GM03348 (cell line): ENCODE measurements at regions not wholly inside any gene's neighbourhood (a gene's known extent, or its start where the extent isn't known, plus 50 kb on each side); places are given as distances from the start of the nearest gene placed in this dataset.

Experiments
- DNase-seq: peaks from one replicate; pipeline ENCODE4 v3.0.0; 2012; ENCODE audit warnings: low spot score

DNA sequence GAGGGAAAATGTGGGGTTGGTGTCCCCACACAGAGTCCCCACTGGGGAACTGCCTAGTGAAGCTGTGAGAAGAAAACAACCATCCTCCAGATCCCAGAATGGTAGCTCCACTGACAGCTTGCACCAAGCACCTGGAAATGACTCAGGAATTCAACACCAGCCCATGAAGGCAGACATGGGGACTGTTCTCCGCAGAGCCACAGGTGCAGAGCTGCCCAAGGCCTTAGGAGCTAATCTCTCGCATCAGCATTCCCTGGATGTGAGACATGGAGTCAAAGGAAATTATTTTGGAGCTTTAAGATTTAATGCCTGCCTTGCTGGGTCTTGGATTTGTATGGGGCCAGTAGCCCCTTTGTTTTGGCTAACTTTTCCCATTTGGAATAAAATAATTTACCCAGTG is 367.9 kb downstream of the FAM133A start:
- no peak for DNase-seq

DNA sequence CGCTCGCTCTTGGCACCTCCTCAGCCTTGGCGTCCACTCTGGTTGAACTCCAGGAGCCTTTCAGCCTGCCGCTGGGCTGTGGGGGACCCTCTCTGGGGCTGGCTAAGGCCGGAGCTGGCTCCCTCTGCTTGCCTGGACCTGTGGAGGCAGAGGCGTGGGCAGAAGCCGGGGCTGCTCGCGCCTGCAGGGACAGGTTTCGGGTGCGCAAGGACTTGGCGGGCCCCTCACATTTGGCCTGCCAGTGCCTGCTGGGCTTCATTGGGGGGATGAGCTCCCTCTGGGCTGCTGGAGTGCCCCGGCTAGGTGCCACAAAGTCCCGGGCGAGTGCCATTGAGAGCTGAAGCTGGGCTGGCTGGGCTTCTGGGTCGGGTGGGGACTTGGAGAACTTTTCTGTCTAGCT is 371.7 kb downstream of the FAM133A start:
- DNase-seq, result no peak

DNA sequence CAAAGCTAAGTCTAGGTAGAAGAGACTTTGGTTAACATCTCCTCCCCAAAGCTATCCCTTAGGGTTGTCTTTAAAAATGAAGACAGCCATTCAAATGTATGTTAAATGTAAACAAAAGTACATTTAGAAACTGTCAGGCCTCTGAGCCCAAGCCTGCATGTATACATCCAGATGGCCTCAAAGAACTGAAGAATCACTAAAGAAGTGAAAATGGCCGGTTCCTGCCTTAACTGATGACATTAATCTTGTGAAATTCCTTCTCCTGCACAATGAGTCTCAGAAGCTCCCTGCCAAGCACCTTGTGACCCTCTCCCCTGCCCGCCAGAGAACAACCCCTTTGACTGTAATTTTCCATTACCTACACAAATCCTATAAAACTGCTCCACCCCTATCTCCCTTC is 377.9 kb downstream of the FAM133A start:
- DNase-seq, result no peak

DNA sequence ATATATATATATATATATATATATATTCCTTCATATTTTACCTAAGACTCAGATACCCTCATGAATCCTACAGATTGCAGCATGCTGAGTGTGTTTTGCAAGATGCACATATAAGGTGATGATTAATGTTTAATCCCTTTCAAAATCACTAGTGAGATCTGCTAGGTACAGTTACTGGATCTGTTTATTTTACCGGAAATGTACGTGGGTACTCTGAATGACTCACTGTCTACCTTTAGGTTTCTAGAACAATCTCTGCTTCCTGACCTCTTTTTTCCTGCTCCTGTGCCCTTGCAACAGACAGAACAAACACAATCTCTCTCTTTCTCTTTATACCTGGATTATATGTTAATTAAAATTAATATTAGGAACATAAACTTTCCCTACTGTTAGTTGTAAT is 379.6 kb downstream of the FAM133A start:
- no peak for DNase-seq

DNA sequence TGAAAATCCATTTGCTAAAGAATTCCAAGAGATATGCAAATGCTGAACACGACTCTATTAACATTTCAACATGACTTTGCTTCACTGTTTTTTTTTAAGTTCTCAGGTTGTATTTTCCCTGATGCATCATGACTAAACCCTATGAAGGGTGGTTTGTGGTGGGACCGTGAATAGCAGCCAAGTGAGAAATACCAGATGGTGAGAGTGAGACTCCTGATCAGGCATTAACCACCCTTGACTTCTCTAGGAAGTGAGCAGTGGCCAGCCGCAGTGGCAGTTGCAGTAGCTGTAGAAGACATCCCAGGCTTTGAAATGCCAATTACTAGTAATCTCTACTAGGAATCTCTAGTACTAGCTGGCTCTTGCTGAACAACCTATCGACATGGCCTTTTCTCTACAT is 383.4 kb downstream of the FAM133A start:
- no peak for DNase-seq

DNA sequence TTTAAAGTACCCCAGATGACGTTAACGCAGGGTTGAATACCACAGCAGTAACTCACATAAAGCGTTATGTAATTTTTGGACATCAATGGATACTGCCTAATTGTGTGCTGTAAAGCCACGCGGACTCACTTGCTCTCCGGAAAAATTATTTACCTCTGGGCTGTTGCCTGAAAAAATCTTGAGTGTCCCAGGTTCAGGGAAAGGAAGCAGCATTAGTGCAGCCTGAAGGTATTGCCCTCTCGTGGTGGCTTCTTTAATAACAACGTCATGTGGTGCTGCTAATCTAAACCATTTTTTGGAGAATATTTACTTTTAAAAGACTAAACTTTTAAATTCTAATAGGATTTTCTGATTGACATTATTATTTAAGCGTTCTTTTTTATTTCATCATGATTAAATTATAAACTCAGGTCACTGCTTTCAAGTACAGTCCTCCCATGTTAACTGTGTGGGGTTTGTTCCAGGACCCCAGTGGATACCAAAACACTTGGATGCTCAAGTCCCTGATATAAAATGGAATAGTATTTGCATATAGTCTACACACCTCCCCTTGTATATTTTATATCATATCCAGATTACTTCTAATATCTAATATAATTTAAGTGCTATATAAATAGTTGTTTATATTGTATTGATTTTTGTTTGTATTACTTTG is 384.8 kb downstream of the FAM133A start:
- DNase-seq, result peak; percentile 4

DNA sequence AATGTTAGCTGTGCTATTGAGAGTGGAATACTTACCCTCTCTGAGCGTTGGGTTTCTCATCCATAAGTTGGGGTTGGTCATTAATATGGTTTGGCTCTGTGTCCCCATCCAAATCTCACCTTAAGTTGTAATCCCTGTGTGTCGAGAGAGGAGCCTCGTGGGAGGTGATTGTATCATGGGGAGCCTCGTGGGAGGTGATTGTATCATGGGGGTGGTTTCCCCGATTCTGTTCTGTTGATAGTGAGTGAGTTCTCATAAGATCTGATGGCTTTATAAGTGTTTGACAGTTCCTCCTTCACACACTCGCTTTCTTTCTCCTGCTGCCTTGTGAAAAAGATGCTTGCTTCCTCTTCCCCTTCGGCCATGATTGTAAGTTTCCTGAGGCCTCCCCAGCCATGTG is 391.1 kb downstream of the FAM133A start:
- no peak for DNase-seq

DNA sequence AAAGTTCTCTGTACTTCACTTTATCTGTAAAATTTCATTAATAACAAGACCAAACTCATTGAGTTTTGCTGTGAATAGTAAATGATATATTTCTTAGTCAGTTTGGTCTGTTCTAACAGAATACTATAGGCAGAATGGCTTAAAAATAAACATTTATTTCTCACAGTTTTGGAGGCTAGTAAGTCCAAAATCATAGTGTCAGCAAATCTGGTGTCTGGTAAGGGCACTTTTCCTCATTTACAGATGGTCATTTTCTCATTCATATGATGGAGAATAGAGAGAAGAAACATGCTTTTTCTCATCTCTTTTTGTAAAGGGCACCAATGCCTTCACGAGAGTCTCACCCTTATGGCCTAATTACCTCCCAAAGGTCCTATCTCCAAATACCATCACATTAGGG is 415.1 kb downstream of the FAM133A start:
- no peak for DNase-seq

DNA sequence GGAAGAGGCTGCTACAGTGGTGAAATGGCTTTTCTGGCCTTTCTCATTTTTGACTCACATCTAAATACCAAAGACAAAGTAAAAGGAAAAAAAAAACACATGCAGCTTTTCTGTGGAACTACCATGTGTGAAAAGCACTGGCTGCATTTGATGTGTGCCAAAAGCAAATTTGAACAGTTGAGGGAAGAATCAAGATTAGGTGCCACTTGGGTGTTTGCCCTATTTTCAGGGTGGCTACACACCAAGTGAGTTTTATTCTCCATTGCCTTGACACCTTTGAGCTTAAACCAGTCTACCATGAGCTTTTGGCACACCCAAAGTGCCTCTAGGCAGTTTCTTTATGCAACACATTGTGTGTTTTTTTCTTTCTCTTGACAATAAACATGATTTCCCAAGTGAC is 423.9 kb downstream of the FAM133A start:
- DNase-seq, result no peak

DNA sequence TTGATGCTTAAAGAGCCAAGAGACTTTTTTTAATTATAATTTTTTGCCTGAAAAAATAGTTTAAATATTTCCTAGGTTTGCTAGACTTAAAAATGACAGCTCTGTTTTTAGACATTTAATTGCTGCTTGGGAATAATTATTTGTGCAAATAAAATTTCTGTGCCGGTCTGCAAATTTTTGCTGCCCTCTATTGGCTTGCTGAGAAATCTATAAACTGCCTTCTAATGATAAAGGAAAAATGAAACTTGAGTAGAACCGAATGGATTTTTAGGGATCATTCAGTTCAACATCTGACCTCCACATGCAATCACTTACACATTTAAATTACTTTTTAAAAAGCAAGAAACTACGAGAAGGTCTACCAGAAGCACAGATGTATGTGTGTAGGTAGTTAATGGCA is 434.0 kb downstream of the FAM133A start:
- DNase-seq, result no peak

DNA sequence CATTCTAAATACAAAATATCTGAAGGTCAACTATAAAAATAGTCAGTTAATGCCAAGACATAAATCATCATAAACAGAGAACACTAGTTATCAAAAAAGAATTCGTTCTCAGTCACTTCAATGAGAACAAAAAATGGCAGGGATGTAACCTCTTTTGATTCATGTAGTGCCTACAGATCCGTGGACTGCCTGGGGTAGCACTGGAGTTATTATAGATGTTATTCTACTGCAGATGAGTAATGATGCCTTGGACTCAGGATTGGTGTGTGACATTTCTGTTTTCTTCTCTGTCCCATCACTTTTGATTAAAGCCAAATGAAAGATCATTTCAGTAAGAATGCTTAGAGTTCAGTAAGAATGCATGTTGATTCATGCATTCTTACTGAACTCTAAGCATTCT is 440.4 kb downstream of the FAM133A start:
- no peak for DNase-seq

DNA sequence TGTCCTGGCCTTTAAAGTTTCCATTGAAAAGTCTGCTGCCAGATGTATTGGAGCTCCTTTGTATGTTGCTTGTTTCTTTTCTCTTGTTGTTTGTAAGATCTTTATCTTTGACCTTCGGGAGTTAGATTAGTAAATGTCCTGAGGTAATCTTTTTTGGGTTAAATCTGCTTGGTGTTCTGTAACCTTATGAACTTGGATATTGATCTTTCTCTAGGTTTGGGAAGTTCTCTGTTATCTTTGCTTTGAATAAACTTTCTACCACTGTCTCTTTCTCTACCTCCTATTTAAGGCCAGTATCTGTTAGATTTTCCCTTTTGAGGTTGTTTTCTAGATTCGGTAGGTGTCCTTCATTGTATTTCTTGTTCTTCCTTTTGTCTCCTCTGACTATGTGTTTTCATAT is 447.8 kb downstream of the FAM133A start:
- DNase-seq, result no peak

DNA sequence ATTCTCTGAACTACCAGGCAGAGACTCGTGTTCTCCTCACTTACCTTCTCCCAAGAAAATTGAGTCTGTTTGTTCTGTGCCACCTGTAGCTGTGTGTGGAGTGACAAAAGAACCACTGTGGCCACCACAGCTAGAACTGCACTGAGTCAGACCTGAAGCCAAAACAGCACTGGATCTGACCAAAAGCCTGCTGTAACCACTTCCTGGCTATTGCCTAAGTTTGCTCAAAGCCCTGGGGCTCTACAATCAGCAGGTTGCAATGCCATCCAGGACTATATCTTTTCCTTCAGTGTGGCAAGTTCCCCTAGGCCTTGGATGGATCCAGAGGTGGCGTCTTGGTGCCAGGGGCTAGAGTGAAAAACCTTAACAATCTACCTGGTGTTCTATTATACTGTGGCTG is 449.1 kb downstream of the FAM133A start:
- no peak for DNase-seq

DNA sequence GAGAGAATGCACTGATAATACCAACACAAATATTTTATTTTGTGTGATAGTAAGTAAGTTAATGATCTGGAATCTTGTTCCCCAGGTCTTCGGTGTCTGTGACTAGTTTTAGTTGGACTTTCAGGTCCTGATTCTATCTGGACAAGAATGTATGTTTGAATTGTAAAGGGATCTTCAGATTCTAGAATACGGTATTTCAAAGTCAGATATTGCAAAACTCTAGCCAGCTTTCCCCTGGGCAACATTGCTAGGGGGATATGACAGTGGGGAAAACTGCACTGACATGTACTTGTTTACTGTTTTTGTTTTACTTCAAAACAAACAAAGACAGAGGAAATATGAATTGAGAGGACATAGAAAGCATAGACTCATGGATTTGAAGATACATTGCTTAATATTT is 489.0 kb downstream of the FAM133A start:
- DNase-seq, result no peak

DNA sequence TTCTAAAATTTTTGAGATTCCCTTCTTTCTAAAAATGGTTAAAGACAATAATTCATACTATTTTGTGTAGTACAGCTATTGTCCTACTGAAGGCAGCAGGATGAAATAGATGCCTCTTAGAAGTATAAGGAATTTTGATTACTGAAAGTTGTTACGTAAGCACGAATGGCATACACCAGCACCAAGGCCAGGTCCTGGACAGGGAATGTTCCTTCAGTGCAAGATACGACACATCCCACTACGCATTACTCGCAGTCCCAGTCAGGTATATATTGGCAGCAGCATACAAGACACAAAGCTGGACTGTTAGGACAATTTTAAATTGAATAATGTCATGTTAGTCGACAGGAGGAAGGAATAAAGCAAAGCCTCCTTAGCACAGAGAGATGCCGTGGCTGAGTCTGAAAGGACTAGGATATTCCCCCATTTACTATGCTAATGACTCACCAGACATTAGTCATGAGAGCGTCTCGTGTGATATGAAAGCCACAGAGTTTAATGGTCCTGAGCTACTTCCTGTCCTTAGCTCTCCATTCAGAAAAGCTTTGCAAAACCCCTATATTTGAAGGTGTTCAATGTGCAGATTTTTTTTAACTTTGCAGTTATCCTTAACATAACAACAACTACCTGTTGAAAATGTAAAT is 504.3 kb downstream of the FAM133A start:
- DNase-seq, result no peak

DNA sequence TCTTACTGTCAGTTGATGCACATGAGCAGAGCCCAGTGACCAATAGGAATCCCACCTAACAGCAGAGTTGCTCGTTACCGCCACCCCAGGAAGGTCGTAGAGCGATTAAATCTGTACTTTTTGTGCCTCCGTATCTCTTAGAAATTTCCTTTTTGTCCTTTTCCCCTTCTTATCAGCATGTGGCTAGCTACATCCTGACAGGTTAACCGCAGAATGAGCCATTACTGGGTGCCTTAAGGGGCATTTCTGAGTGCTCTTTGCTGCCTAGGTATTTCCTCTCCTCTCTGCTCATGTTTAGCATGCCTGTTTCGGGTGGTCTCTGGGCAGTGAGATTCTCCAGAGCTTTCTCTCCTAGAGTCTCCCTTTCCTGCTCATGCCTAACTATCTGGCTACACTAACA is 530.5 kb downstream of the FAM133A start:
- no peak for DNase-seq

DNA sequence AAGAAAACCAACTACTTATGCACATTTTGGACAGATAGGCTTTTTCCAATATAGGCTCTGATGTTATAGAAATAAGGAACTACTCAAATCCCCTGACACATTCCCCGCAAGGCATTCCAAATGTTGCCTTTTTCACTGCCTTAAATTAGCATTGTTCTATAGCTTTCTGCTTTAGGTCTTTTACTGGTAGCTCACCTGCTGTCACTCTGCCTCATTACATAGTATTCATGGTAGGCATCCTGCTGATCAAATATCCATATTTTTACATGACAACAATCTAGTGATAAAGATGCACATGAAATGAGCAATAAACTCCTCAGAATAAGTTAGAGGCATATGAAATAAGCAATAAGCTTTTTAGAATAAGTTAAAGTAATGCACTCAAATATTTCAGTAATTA is 542.7 kb downstream of the FAM133A start:
- no peak for DNase-seq

DNA sequence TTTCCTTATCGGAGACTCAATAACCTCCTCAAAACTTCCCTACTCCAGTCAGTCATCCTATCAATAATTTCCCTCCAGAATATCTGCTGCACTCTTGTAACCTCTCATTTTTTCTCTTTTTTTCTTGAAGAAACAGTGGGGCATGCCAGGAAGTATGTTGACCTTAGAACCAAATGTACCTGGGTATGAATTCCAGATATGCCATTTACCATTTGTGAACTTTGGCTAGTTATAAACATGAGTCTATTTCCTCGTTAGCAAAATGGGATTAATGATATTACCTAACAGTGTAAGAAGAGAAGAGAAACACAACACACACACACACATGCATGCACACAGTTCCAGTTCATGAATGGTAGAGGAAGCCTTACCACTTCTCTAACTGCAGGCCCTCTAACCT is 578.2 kb downstream of the FAM133A start:
- no peak for DNase-seq

DNA sequence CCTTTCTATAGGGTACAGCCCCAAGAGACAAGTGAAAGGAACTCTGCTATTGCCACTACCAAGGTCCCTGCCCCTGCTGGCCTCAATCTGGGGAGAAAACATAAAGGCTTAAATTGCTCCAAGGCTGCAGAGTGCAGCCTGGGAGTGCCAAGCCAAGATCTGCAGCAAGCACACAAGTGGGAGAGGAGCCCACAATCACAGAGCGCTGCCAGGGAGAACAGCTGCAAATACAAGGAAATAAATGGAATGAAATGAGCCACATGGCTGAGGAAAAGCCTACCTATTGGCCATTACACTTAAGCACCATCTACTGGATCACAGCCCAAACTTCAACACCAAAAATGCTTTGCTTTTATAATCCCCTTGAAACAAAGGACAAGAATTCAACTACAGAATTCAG is 582.4 kb downstream of the FAM133A start:
- DNase-seq, result no peak

DNA sequence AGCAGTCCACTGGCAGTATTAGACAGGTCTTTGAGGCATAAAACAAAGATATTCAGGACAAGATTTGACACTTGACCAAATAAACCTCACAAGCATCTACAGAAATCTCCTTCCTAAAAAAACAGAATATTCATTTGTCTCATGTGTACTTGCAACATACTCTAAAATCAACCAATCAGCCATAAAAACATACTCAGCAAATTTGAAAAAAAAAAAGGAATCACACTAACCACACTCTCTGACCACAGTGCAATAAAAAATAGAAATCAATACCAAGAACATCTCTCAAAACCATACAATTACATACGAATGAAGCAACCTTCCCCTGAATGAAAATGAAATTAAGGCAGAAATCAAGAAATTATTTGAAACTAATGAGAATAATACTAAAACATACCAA is 591.3 kb downstream of the FAM133A start:
- DNase-seq, result no peak

DNA sequence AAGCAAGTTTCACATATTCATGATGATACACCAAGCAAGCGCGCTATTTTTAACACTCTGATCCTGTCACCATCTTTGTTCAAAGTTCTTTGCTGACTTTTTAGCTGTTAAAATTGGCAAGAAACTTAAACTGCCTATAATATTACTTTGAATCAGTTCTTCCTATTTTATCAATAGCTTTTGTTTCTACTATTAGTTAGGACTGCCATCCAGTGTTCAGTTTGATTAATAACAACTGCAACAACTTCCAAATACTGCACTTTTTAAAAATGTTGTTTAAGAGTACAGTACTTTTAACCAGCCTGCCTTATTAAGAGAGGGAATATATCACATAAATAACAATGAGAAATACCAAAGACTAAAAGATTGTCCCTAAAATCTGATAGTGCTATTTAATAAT is 614.3 kb downstream of the FAM133A start:
- no peak for DNase-seq

DNA sequence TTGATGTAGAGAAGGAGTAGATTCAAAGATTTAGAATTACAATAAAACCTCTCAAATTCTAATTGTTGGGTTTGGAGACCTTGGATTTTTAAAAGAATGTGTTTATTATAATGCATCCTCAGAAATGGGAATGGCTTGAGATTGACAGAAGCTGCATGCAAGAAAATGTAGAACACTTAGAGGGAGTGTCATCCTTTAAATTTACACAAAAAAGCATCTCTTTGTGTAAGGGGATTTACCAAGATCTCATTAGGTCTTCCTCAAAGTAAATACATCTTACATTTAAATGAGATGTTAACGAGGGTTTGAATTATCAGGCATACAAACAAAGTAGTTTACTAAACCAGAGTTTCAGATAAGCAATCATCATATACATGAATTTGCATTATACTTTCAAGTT is 615.0 kb downstream of the FAM133A start:
- DNase-seq, result no peak

DNA sequence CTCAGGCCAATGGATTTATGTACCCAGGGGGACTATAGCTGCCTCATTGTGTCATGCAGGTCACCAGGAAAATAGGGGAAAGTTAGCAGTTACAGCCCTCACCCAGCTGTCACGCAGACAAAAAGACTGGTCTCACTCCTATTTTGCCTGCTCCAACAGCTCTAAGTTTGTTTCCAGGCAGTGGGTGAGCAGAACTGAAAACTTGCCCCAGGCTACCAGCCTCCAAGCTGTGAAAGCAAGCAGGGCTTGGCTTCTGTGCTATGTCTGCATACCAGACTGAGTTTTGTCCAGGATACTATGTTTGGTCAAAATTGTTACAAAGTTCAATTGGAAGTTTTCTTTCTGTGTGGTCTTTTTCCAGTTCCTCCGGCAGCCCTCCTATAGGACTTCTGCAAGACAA is 628.4 kb downstream of the FAM133A start:
- DNase-seq, result no peak

DNA sequence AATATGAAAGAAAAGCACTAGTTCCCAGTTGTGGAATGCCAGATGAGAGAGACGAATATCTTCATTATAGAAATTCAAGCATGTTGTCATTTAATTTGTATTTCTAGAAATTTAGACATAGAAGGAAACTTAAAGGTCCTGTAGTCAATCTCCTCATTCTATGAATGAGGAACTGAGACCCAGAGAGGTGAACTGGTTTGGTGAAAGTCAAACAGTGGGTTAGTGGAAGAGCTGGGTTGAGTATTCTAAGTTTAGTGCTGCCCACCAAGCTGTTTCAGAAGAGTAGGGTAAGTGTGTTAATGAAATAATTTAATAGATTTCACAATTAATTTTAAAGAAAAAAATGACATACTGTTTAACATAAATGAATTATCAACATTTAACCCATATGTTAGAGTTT is 655.2 kb downstream of the FAM133A start:
- DNase-seq, result no peak
